HEK293 (cell line): ENCODE measurements at regions not wholly inside any gene's neighbourhood (a gene's known extent, or its start where the extent isn't known, plus 50 kb on each side); places are given as distances from the start of the nearest gene placed in this dataset.

Experiments
- CTCF ChIA-PET: fragments of 350-600 bp; formaldehyde crosslinking; extraction: SDS; loops from one replicate; lab custom pipeline; 2021; ENCODE audit warnings: antibody characterized with exemption; lab: Yijun Ruan, JAX
- POLR2A ChIA-PET: fragments of 300-600 bp; formaldehyde crosslinking; extraction: SDS; loops from one replicate; lab custom pipeline; 2020; ENCODE audit warnings: antibody characterized with exemption, inconsistent platforms; lab: Yijun Ruan, JAX
- H3K27ac ChIP-seq: fragments of 200-500 bp; sonication (Bioruptor generic); 2 replicates; pipeline ENCODE4 v1.5.1; 2014; ENCODE audit warnings: low read depth, low read length, control low read depth, inconsistent platforms; ENCODE audit errors: extremely low read depth
- H3K36me3 ChIP-seq, 2 experiments: fragments of 200-500 bp in 1 of 2; sonication (Bioruptor generic) in 1 of 2; 1 replicate in 1 of 2; 2 replicates in 1 of 2; pipeline ENCODE4 v1.5.1; 2014 to 2017; ENCODE audit warnings: inconsistent platforms in 2 of 2, low read length in 2 of 2; ENCODE audit not compliant: control insufficient read depth in 2 of 2, insufficient read depth in 1 of 2
- H3K4me1 ChIP-seq: fragments of 200-500 bp; sonication (Bioruptor generic); 2 replicates; pipeline ENCODE4 v1.5.1; 2014; ENCODE audit warnings: mild to moderate bottlenecking, low read length, inconsistent platforms; ENCODE audit not compliant: control insufficient read depth, insufficient read depth
- H3K4me3 ChIP-seq: 2 replicates; pipeline ENCODE4 v1.5.1; 2011; ENCODE audit warnings: low read depth, mild to moderate bottlenecking, control low read depth, low read length, moderate library complexity
- H3K9me3 ChIP-seq: fragments of 200-500 bp; sonication (Bioruptor generic); 2 replicates; pipeline ENCODE4 v1.5.1; 2014; ENCODE audit warnings: low read depth, low read length, inconsistent platforms; ENCODE audit not compliant: control insufficient read depth, insufficient read depth
- EGR2 ChIP-seq: fragments of 450-650 bp; formaldehyde crosslinking; IDR thresholded peaks from 2 replicates; pipeline ENCODE4 v1.5.1; 2016; ENCODE audit warnings: low read depth, missing biosample characterization, missing genetic modification characterization
- KLF1 ChIP-seq: fragments of 450-650 bp; formaldehyde crosslinking; IDR thresholded peaks from 2 replicates; pipeline ENCODE4 v1.5.1; 2016; ENCODE audit warnings: missing biosample characterization, missing genetic modification characterization
- SP2 ChIP-seq: fragments of 450-650 bp; formaldehyde crosslinking; IDR thresholded peaks from 2 replicates; pipeline ENCODE4 v1.5.1; 2016; ENCODE audit warnings: missing biosample characterization, missing genetic modification characterization
- TRIM28 ChIP-seq: IDR thresholded peaks from 2 replicates; pipeline ENCODE4 v1.6.1; 2011; ENCODE audit warnings: low read length, control low read depth, borderline replicate concordance
- WT1 ChIP-seq: fragments of 450-650 bp; formaldehyde crosslinking; IDR thresholded peaks from 2 replicates; pipeline ENCODE4 v1.5.1; 2016; ENCODE audit warnings: missing biosample characterization, missing genetic modification characterization
- ZBTB21 ChIP-seq: fragments of 450-650 bp; formaldehyde crosslinking; IDR thresholded peaks from 2 replicates; pipeline ENCODE4 v1.5.1; 2017; ENCODE audit warnings: missing biosample characterization, missing genetic modification characterization
- ZFP69B ChIP-seq: fragments of 450-650 bp; formaldehyde crosslinking; IDR thresholded peaks from 2 replicates; pipeline ENCODE4 v1.5.1; 2016; ENCODE audit warnings: missing biosample characterization, missing genetic modification characterization
- ZNF239 ChIP-seq: fragments of 450-650 bp; formaldehyde crosslinking; IDR thresholded peaks from 2 replicates; pipeline ENCODE4 v1.5.1; 2016; ENCODE audit warnings: missing biosample characterization, missing genetic modification characterization
- ZNF266 ChIP-seq: fragments of 450-650 bp; formaldehyde crosslinking; IDR thresholded peaks from 2 replicates; pipeline ENCODE4 v1.5.1; 2016; ENCODE audit warnings: missing biosample characterization, missing genetic modification characterization, low read depth
- ZNF354C ChIP-seq: fragments of 450-650 bp; formaldehyde crosslinking; IDR thresholded peaks from 2 replicates; pipeline ENCODE4 v1.5.1; 2016; ENCODE audit warnings: missing biosample characterization, missing genetic modification characterization, low read depth, borderline replicate concordance
- ZNF654 ChIP-seq: fragments of 450-650 bp; formaldehyde crosslinking; IDR thresholded peaks from 2 replicates; pipeline ENCODE4 v1.5.1; 2016; ENCODE audit warnings: low read depth, missing biosample characterization, missing genetic modification characterization
- ZNF792 ChIP-seq: fragments of 450-650 bp; formaldehyde crosslinking; IDR thresholded peaks from 2 replicates; pipeline ENCODE4 v1.5.1; 2016; ENCODE audit warnings: missing biosample characterization, missing genetic modification characterization
- ZNF843 ChIP-seq: fragments of 450-650 bp; formaldehyde crosslinking; IDR thresholded peaks from 2 replicates; pipeline ENCODE4 v1.5.1; 2016; ENCODE audit warnings: missing biosample characterization, missing genetic modification characterization
- ZSCAN23 ChIP-seq: fragments of 450-650 bp; formaldehyde crosslinking; IDR thresholded peaks from 2 replicates; pipeline ENCODE4 v1.5.1; 2016; ENCODE audit warnings: missing biosample characterization, missing genetic modification characterization
- TF ChIP-seq, protein P1 (sequence below): fragments of 450-650 bp; formaldehyde crosslinking; IDR thresholded peaks from 2 replicates; pipeline ENCODE4 v1.5.1; 2017; ENCODE audit warnings: missing biosample characterization, missing genetic modification characterization
- TF ChIP-seq, protein P2 (sequence below): fragments of 450-650 bp; formaldehyde crosslinking; conservative IDR thresholded peaks from 2 replicates; pipeline ENCODE4 v1.5.1; 2016; ENCODE audit warnings: low read depth, missing biosample characterization, missing genetic modification characterization
- TF ChIP-seq, protein P3 (sequence below): fragments of 450-650 bp; formaldehyde crosslinking; IDR thresholded peaks from 2 replicates; pipeline ENCODE4 v1.5.1; 2016; ENCODE audit warnings: missing biosample characterization, missing genetic modification characterization
- TF ChIP-seq, protein P4 (sequence below): fragments of 450-650 bp; formaldehyde crosslinking; IDR thresholded peaks from 2 replicates; pipeline ENCODE4 v1.5.1; 2016; ENCODE audit warnings: missing biosample characterization, missing genetic modification characterization
- TF ChIP-seq, protein P5 (sequence below): fragments of 450-650 bp; formaldehyde crosslinking; IDR thresholded peaks from 2 replicates; pipeline ENCODE4 v1.5.1; 2016; ENCODE audit warnings: missing biosample characterization, missing genetic modification characterization

DNA sequence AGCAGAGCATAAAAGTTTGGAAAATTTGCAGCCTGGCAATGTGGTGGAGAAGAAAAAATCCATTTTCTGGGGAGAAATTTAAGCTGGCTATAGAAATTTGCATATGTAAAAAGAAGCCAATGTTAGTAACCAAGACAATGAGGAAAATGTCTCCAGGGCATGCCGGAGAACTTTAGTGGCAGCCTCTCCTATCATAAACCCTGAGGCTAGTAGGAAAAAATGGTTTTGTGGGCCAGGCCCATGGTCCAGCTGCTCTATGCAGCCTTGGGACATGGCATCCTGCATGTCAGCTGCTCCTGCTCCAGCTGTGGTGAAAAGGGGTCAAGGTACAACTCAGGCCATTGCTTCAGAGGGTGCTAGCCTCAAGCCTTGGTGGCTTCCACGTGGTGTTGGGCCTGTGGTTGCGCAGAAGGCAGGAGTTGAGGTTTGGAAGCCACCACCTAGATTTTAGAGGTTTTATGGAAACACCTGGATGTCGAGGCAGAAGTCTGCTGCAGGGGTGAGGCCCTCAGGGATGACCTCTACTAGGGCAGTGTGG is 101.8 kb upstream of the SYNCRIP start:
- no peaks in the 10 kb centered on the region for H3K36me3 ChIP-seq
- no peak overlapping the region for H3K27ac ChIP-seq
- ChIA-PET POLR2A (no interaction called here), CTCF (interaction anchor here (0.7 kb wide), 1 partner anchor 32 kb away, joined by 3 read pairs; no protein-coding TSS in a partner anchor)
- no peak for TF ChIP-seq TRIM28
- TF ChIP-seq ZBTB21 (tag by site-specific recombination) = no peak
- TF ChIP-seq ZSCAN23 (tag by site-specific recombination) = no peak
- TF ChIP-seq, protein P1, sequence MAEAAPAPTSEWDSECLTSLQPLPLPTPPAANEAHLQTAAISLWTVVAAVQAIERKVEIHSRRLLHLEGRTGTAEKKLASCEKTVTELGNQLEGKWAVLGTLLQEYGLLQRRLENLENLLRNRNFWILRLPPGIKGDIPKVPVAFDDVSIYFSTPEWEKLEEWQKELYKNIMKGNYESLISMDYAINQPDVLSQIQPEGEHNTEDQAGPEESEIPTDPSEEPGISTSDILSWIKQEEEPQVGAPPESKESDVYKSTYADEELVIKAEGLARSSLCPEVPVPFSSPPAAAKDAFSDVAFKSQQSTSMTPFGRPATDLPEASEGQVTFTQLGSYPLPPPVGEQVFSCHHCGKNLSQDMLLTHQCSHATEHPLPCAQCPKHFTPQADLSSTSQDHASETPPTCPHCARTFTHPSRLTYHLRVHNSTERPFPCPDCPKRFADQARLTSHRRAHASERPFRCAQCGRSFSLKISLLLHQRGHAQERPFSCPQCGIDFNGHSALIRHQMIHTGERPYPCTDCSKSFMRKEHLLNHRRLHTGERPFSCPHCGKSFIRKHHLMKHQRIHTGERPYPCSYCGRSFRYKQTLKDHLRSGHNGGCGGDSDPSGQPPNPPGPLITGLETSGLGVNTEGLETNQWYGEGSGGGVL = no peak
- TF ChIP-seq ZNF266 (tag by site-specific recombination) = no peak
- no peaks in the 10 kb centered on the region for H3K4me1 ChIP-seq
- no peak overlapping the region for H3K4me3 ChIP-seq
- no peaks in the 10 kb centered on the region for H3K9me3 ChIP-seq

DNA sequence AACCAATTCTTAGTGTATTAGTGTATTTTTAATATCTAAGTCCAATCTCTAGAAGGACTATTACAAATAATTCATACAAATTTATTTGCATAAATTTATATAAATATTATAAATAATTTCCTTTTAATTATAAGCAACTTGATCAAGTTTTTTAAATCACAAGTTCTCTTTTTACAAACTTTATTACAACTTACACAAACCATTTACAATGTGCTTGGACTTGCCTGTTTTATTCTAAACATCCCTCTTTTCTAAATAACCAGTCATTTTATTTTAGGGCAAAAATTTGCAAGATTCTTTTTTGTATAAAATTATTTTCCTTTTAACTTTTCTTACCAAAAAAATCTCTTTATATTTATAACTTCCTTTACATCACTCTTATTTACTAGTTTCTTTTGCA is 83.5 kb upstream of the SYNCRIP start:
- H3K36me3 ChIP-seq = no peaks in the 10 kb centered on the region
- ChIA-PET CTCF (no interaction called here), POLR2A (no interaction called here)
- H3K4me1 ChIP-seq = no peaks in the 10 kb centered on the region
- H3K27ac ChIP-seq = no peak overlapping the region
- no peaks in the 10 kb centered on the region for H3K9me3 ChIP-seq
- H3K4me3 ChIP-seq = no peak overlapping the region
- TF ChIP-seq WT1 (tag by site-specific recombination) = no peak
- TF ChIP-seq ZNF843 (tag by site-specific recombination) = no peak
- TF ChIP-seq, protein P2, sequence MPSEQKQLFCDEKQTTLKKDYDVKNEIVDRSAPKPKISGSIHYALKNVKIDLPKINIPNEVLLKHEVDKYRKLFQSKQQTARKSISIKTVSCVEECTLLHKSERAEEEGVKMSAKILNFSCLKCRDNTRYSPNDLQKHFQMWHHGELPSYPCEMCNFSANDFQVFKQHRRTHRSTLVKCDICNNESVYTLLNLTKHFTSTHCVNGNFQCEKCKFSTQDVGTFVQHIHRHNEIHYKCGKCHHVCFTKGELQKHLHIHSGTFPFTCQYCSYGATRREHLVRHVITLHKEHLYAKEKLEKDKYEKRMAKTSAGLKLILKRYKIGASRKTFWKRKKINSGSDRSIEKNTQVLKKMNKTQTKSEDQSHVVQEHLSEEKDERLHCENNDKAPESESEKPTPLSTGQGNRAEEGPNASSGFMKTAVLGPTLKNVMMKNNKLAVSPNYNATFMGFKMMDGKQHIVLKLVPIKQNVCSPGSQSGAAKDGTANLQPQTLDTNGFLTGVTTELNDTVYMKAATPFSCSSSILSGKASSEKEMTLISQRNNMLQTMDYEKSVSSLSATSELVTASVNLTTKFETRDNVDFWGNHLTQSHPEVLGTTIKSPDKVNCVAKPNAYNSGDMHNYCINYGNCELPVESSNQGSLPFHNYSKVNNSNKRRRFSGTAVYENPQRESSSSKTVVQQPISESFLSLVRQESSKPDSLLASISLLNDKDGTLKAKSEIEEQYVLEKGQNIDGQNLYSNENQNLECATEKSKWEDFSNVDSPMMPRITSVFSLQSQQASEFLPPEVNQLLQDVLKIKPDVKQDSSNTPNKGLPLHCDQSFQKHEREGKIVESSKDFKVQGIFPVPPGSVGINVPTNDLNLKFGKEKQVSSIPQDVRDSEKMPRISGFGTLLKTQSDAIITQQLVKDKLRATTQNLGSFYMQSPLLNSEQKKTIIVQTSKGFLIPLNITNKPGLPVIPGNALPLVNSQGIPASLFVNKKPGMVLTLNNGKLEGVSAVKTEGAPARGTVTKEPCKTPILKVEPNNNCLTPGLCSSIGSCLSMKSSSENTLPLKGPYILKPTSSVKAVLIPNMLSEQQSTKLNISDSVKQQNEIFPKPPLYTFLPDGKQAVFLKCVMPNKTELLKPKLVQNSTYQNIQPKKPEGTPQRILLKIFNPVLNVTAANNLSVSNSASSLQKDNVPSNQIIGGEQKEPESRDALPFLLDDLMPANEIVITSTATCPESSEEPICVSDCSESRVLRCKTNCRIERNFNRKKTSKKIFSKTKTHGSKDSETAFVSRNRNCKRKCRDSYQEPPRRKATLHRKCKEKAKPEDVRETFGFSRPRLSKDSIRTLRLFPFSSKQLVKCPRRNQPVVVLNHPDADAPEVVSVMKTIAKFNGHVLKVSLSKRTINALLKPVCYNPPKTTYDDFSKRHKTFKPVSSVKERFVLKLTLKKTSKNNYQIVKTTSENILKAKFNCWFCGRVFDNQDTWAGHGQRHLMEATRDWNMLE = 0 out of 2 replicates have a peak, but pooled peaks have one; percentile 26
- TF ChIP-seq ZNF792 (tag by site-specific recombination) = no peak
- no peak for TF ChIP-seq ZNF354C (tag by site-specific recombination)
- TF ChIP-seq, protein P3, sequence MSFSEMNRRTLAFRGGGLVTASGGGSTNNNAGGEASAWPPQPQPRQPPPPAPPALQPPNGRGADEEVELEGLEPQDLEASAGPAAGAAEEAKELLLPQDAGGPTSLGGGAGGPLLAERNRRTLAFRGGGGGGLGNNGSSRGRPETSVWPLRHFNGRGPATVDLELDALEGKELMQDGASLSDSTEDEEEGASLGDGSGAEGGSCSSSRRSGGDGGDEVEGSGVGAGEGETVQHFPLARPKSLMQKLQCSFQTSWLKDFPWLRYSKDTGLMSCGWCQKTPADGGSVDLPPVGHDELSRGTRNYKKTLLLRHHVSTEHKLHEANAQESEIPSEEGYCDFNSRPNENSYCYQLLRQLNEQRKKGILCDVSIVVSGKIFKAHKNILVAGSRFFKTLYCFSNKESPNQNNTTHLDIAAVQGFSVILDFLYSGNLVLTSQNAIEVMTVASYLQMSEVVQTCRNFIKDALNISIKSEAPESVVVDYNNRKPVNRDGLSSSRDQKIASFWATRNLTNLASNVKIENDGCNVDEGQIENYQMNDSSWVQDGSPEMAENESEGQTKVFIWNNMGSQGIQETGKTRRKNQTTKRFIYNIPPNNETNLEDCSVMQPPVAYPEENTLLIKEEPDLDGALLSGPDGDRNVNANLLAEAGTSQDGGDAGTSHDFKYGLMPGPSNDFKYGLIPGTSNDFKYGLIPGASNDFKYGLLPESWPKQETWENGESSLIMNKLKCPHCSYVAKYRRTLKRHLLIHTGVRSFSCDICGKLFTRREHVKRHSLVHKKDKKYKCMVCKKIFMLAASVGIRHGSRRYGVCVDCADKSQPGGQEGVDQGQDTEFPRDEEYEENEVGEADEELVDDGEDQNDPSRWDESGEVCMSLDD (tag by site-specific recombination) = no peak
- no peak for TF ChIP-seq KLF1
- no peak for TF ChIP-seq ZFP69B (tag by site-specific recombination)
- TF ChIP-seq SP2 (tag by site-specific recombination) = no peak
- TF ChIP-seq EGR2 (tag by site-specific recombination) = no peak
- TF ChIP-seq, protein P4, sequence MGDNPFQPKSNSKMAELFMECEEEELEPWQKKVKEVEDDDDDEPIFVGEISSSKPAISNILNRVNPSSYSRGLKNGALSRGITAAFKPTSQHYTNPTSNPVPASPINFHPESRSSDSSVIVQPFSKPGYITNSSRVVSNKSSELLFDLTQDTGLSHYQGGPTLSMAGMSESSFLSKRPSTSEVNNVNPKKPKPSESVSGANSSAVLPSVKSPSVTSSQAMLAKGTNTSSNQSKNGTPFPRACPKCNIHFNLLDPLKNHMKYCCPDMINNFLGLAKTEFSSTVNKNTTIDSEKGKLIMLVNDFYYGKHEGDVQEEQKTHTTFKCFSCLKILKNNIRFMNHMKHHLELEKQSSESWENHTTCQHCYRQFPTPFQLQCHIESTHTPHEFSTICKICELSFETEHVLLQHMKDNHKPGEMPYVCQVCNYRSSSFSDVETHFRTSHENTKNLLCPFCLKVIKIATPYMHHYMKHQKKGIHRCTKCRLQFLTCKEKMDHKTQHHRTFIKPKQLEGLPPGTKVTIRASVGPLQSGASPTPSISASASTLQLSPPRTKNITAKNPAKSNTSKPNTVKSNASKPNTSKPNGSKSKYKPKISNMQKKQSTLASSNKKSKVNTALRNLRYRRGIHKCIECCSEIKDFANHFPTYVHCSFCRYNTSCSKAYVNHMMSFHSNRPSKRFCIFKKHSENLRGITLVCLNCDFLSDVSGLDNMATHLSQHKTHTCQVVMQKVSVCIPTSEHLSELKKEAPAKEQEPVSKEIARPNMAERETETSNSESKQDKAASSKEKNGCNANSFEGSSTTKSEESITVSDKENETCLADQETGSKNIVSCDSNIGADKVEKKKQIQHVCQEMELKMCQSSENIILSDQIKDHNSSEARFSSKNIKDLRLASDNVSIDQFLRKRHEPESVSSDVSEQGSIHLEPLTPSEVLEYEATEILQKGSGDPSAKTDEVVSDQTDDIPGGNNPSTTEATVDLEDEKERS (tag by site-specific recombination) = 0 out of 2 replicates have a peak, but pooled peaks have one; percentile 38
- TF ChIP-seq ZNF654 (tag by site-specific recombination) = no peak
- TF ChIP-seq, protein P5, sequence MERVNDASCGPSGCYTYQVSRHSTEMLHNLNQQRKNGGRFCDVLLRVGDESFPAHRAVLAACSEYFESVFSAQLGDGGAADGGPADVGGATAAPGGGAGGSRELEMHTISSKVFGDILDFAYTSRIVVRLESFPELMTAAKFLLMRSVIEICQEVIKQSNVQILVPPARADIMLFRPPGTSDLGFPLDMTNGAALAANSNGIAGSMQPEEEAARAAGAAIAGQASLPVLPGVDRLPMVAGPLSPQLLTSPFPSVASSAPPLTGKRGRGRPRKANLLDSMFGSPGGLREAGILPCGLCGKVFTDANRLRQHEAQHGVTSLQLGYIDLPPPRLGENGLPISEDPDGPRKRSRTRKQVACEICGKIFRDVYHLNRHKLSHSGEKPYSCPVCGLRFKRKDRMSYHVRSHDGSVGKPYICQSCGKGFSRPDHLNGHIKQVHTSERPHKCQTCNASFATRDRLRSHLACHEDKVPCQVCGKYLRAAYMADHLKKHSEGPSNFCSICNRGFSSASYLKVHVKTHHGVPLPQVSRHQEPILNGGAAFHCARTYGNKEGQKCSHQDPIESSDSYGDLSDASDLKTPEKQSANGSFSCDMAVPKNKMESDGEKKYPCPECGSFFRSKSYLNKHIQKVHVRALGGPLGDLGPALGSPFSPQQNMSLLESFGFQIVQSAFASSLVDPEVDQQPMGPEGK (tag by site-specific recombination) = no peak
- no peak for TF ChIP-seq ZNF239 (tag by site-specific recombination)
